HepG2 (cell line): ENCODE measurements at regions not wholly inside any gene's neighbourhood (a gene's known extent, or its start where the extent isn't known, plus 50 kb on each side); places are given as distances from the start of the nearest gene placed in this dataset.

Experiments
- ATAC-seq: fragments of 200-7000 bp; cut with Tn5 transposase; 3 replicates; pipeline ENCODE4 v1.9.1; 2020; ENCODE audit warnings: mild to moderate bottlenecking, moderate library complexity
- BruUV-seq: library from RNA; stranded (reverse); fragments of 400-500 nt; replicated peaks from 2 replicates; lab custom pipeline; 2021; lab: Mats Ljungman, UMichigan
- CTCF ChIA-PET: fragments of 300-600 bp; formaldehyde crosslinking; extraction: SDS; loops from one replicate; lab custom pipeline; 2021; ENCODE audit warnings: low total read pairs, inconsistent platforms, low intra/inter-chr PET ratio; lab: Yijun Ruan, JAX
- POLR2A ChIA-PET: fragments of 350-600 bp; sonication (Branson Sonifier 250); formaldehyde crosslinking; loops from one replicate; lab custom pipeline; 2020; ENCODE audit warnings: antibody characterized with exemption, inconsistent platforms; lab: Yijun Ruan, JAX
- DNase-seq: peaks from one replicate; pipeline ENCODE4 v3.0.0-alpha.2; 2015; ENCODE audit warnings: low spot score
- FAIRE-seq: peaks from 3 replicates; lab custom pipeline; 2011; peaks lifted over from hg19 to GRCh38; lab: Jason Lieb, UNC
- H2AFZ ChIP-seq: one replicate; pipeline ENCODE4 v1.6.1; 2011; ENCODE audit warnings: low read length, inconsistent platforms
- H3K27ac ChIP-seq: fragments of 300-600 bp; 3 replicates; pipeline ENCODE4 v1.8.0; 2011; ENCODE audit warnings: mixed run types, mild to moderate bottlenecking, mixed read lengths, low read length, inconsistent platforms; ENCODE audit not compliant: insufficient read depth; ENCODE audit errors: extremely low read length
- H3K27me3 ChIP-seq, 2 experiments: fragments of 200-600 bp in 1 of 2; 2 replicates in 1 of 2; 3 replicates in 1 of 2; pipeline versions ENCODE4 v1.6.0 to v1.8.0; 2011; ENCODE audit warnings: low read length in 2 of 2, mild to moderate bottlenecking in 2 of 2, moderate library complexity in 2 of 2, inconsistent platforms in 1 of 2; ENCODE audit not compliant: insufficient read depth in 2 of 2, control insufficient read depth in 1 of 2
- H3K36me3 ChIP-seq, 2 experiments: fragments of 200-600 bp in 1 of 2; replicated peaks in 1 of 2; 2 replicates in 1 of 2; 3 replicates in 1 of 2; pipeline versions ENCODE4 v1.5.1 to v1.8.0; 2011; ENCODE audit warnings: low read length in 2 of 2, inconsistent platforms in 1 of 2; ENCODE audit not compliant: insufficient read depth in 2 of 2, control insufficient read depth in 1 of 2
- H3K4me1 ChIP-seq: 2 replicates; pipeline ENCODE4 v1.5.1; 2012; ENCODE audit warnings: low read length, inconsistent platforms; ENCODE audit not compliant: insufficient read depth
- H3K4me2 ChIP-seq: 2 replicates; pipeline ENCODE4 v1.6.0; 2011; ENCODE audit warnings: low read depth, low read length, inconsistent platforms
- H3K4me3 ChIP-seq, 3 experiments: fragments of 200-600 bp in 1 of 3; sonication (generic), shearing (Covaris generic) in 1 of 3; replicated peaks in 1 of 3; 2 replicates each; pipeline ENCODE4 v1.5.1; 2011 to 2016; ENCODE audit warnings: low read length in 3 of 3, inconsistent platforms in 2 of 3, low read depth in 2 of 3, mild to moderate bottlenecking in 2 of 3, control low read depth in 1 of 3, mixed read lengths in 1 of 3; ENCODE audit not compliant: insufficient read depth in 1 of 3
- H3K79me2 ChIP-seq: one replicate; pipeline ENCODE4 v1.6.1; 2011; ENCODE audit warnings: low read length, inconsistent platforms; ENCODE audit not compliant: insufficient read depth
- H3K9ac ChIP-seq: 2 replicates; pipeline ENCODE4 v1.6.0; 2011; ENCODE audit warnings: mild to moderate bottlenecking, low read depth, low read length, inconsistent platforms; ENCODE audit not compliant: insufficient read depth
- H3K9me3 ChIP-seq: 2 replicates; pipeline ENCODE4 v1.5.1; 2012; ENCODE audit warnings: mild to moderate bottlenecking, low read length
- H4K20me1 ChIP-seq: 2 replicates; pipeline ENCODE4 v1.6.0; 2011; ENCODE audit warnings: inconsistent platforms, mild to moderate bottlenecking, low read length, moderate library complexity; ENCODE audit not compliant: insufficient read depth
- CSRNP1 ChIP-seq: sonication (generic); formaldehyde crosslinking; IDR thresholded peaks from 2 replicates; pipeline ENCODE4 v1.8.1; 2023; ENCODE audit warnings: mild to moderate bottlenecking, missing genetic modification reagents
- HES4 ChIP-seq: sonication (generic); formaldehyde crosslinking; IDR thresholded peaks from 2 replicates; pipeline ENCODE4 v1.9.0; 2021; ENCODE audit warnings: mild to moderate bottlenecking, missing genetic modification reagents, borderline replicate concordance
- JARID2 ChIP-seq: sonication (generic); formaldehyde crosslinking; IDR thresholded peaks from 2 replicates; pipeline ENCODE4 v1.8.1; 2023; ENCODE audit warnings: missing genetic modification reagents, inconsistent platforms; ENCODE audit not compliant: insufficient replicate concordance
- KDM2A ChIP-seq: sonication (generic); formaldehyde crosslinking; IDR thresholded peaks from 2 replicates; pipeline ENCODE4 v1.4.0; 2020; ENCODE audit warnings: low read depth, missing genetic modification reagents, borderline replicate concordance
- SAFB2 ChIP-seq: sonication (generic); formaldehyde crosslinking; IDR thresholded peaks from 2 replicates; pipeline ENCODE4 v1.5.1; 2020; ENCODE audit warnings: missing genetic modification reagents, low read depth, mild to moderate bottlenecking, borderline replicate concordance
- SNAPC4 ChIP-seq: sonication (generic); formaldehyde crosslinking; IDR thresholded peaks from 2 replicates; pipeline ENCODE4 v1.4.0; 2020; ENCODE audit warnings: mild to moderate bottlenecking, missing genetic modification reagents
- U2AF1 ChIP-seq: fragments of 200-400 bp; formaldehyde crosslinking; optimal IDR thresholded peaks from 2 replicates; pipeline ENCODE3; 2017; ENCODE audit warnings: mild to moderate bottlenecking, low read depth, low read length
- ZBTB8A ChIP-seq: sonication (generic); formaldehyde crosslinking; IDR thresholded peaks from 2 replicates; pipeline ENCODE4 v1.4.0; 2020; ENCODE audit warnings: mild to moderate bottlenecking, low read depth, missing genetic modification reagents, borderline replicate concordance
- ZNF160 ChIP-seq: sonication (generic); formaldehyde crosslinking; IDR thresholded peaks from 2 replicates; pipeline ENCODE4 v1.8.0; 2022; ENCODE audit warnings: mild to moderate bottlenecking, inconsistent platforms, missing genetic modification reagents
- ZNF512 ChIP-seq: sonication (generic); formaldehyde crosslinking; IDR thresholded peaks from 2 replicates; pipeline ENCODE4 v1.4.0; 2020; ENCODE audit warnings: mild to moderate bottlenecking, missing genetic modification reagents
- WGBS: methylation state at CpG from one replicate; pipeline ENCODE4 v1.1.6; 2017; ENCODE audit warnings: low lambda C conversion rate; 5-methylcytosine and 5-hydroxymethylcytosine counted together
- in situ Hi-C: cut with HindIII; loops from 2 replicates; pipeline ENCODE4 v1.10.0; 2017; ENCODE audit warnings: low pct_unique_long_range_greater_than_20kb; ENCODE audit not compliant: extremely low pct_ligation_motif_present
- intact Hi-C: fragments of 100-400 bp; cut with micrococcal nuclease; formaldehyde crosslinking; loops from one replicate; pipeline ENCODE4 v1.10.0; 2022; ENCODE audit not compliant: unreplicated experiment
- TF ChIP-seq, protein P1 (sequence below): sonication (generic); formaldehyde crosslinking; IDR thresholded peaks from 2 replicates; pipeline ENCODE4 v1.8.0; 2022; ENCODE audit warnings: missing genetic modification reagents, low read depth, mild to moderate bottlenecking, borderline replicate concordance

GRCh38 chr3:103372031-103372430 is 937.2 kb downstream of the ZPLD1 start:
- CTCF ChIA-PET: no interaction called here
- in situ Hi-C loops: no loop called here
- Histone ChIP-seq H3K9ac (no peak overlapping the region), H3K4me2 (no peak overlapping the region), H3K27ac (no peak overlapping the region)
- no peak for FAIRE-seq
- TF ChIP-seq ZNF512 (CRISPR knock-in tag): no peak
- no peak for TF ChIP-seq KDM2A (CRISPR knock-in tag)
- TF ChIP-seq SNAPC4 (CRISPR knock-in tag): no peak
- no peak for TF ChIP-seq ZBTB8A (CRISPR knock-in tag)
- TF ChIP-seq, protein P1, sequence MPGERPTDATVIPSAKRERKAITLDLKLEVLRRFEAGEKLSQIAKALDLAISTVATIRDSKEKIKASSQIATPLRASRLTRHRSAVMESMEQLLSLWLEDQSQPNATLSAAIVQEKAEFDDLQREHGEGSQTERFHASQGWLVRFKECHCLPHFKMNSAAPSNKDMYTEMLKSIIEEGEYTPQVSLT (CRISPR knock-in tag): no peak
- no peak for TF ChIP-seq ZNF160 (CRISPR knock-in tag)
- no peak for TF ChIP-seq CSRNP1 (CRISPR knock-in tag)
- no peak for TF ChIP-seq HES4 (CRISPR knock-in tag)
- no peak for TF ChIP-seq JARID2 (CRISPR knock-in tag)
- TF ChIP-seq SAFB2 (CRISPR knock-in tag): no peak
- TF ChIP-seq U2AF1: no peak
- TF ChIP-seq, all 625 proteins: peak for 0
- no peak for DNase-seq
- no peak overlapping the region for H2AFZ ChIP-seq
- H4K20me1 ChIP-seq: no peaks in the 10 kb centered on the region
- H3K9me3 ChIP-seq: no peaks in the 10 kb centered on the region
- intact Hi-C loops: no loop called here
- POLR2A ChIA-PET: no interaction called here
- BruUV-seq: no TSS peak
- no peak overlapping the region for H3K4me3 ChIP-seq
- 23% methylated on average over 3 of the region's 3 CpGs for WGBS
- H3K79me2 ChIP-seq: no peaks in the 10 kb centered on the region
- no peaks in the 10 kb centered on the region for H3K36me3 ChIP-seq
- H3K4me1 ChIP-seq: no peaks in the 10 kb centered on the region
- no peak for ATAC-seq
- no peaks in the 10 kb centered on the region; a peak in 1 of 5 replicates for H3K27me3 ChIP-seq
